ENCODE measurements at regions not wholly inside any gene's neighbourhood (a gene's known extent, or its start where the extent isn't known, plus 50 kb on each side); places are given as distances from the start of the nearest gene placed in this dataset.

DNA sequence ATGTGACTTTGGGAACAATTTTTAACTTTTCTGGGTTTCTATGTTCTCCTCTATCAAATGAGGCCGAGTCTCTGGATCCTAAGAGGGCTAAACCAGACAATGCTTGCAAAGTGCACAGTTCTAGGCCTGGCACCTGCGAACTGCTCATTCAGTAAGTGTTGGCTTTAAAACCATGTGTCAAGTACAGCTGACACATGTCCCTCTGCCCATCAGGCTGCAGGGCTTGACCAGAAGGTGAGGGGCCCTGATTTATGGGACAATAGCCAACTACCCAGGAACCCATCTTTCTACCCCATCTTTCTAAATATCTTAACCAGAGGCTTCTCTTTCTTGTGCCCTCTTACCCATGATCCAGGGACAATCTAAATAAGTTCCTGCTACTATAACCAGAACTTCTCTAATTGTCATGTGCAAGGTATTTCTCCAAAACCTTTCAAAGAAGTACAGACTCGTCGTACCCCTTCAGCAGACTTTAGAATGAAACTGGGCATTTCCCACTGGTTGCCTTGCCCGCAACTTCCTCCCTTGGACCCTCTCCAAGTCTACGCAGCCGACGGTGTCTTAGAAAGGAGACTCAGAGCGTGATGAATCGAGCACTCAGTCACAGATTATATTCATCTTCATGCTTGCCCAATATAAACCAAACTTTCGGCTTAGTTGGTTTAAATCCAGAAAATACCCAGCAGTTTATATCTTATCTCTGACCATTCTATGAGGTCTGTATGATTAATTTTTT lies 69.8 kb upstream of the STEAP1B start:
- Histone ChIP-seq H2BK120ac (ENCODE audit: low read depth, low read length) (no peak overlapping the region), H3K56ac (ENCODE audit: low read length) (no peak overlapping the region), H3K79me1 (ENCODE audit: low read length) (no peaks in the 10 kb centered on the region), H3K27ac (ENCODE audit: low read depth, low read length) (no peak overlapping the region), H3K4me3 (ENCODE audit: low read length) (no peak overlapping the region), H4K8ac (ENCODE audit: low read depth, low read length) (no peak overlapping the region), H3K79me2 (ENCODE audit: control insufficient read depth, insufficient read depth, low read length) (no peaks in the 10 kb centered on the region), H3K27me3 (ENCODE audit: insufficient read depth, low read length, poor library complexity) (no peaks in the 10 kb centered on the region), H2BK15ac (replicated peaks; ENCODE audit: low read depth) (no peak overlapping the region), H2BK5ac (ENCODE audit: low read length) (no peak overlapping the region), H3K36me3 (ENCODE audit: control insufficient read depth, insufficient read depth, low read length) (no peaks in the 10 kb centered on the region), H3K4ac (ENCODE audit: low read depth, low read length) (no peak overlapping the region), H3K4me2 (ENCODE audit: low read length) (no peak overlapping the region), H4K5ac (ENCODE audit: low read length) (no peak overlapping the region), H3K23ac (ENCODE audit: low read length) (no peak overlapping the region), H2AK5ac (ENCODE audit: low read length) (no peak overlapping the region), H3K4me1 (ENCODE audit: control insufficient read depth, low read depth, low read length) (peaks cover 2% of the 10 kb centered on the region), H3K9ac (ENCODE audit: low read length) (no peak overlapping the region), H3K18ac (ENCODE audit: low read length) (no peak overlapping the region)
- no CpG with 5 or more reads among the region's 11 CpGs for WGBS (ENCODE audit: extremely low coverage, insufficient coverage, low lambda C conversion rate)
- DNase-seq = no peak

DNA sequence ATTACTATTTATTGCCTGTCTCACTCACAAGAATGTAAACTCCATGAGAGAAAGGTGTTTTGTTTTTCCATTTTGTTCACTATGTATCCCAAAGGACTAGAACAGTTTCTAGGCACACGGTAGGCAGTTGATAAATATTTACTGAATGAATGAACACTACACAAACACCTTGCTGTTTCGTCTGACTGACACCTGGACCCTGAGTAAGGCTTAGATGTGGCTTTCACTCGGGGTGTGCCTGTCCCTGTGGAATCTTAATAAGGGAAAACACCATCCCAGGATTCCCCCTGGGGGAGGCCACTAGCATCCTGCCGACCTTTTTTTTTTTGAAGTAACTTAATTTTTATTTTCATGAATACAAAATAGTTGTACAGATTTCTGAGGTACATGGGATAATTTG lies 66.6 kb upstream of the STEAP1B start:
- H3K27me3 ChIP-seq (ENCODE audit: insufficient read depth, low read length, poor library complexity) = no peaks in the 10 kb centered on the region
- no peak overlapping the region for H2BK5ac ChIP-seq (ENCODE audit: low read length)
- H3K4me3 ChIP-seq (ENCODE audit: low read length) = no peak overlapping the region
- H3K27ac ChIP-seq (ENCODE audit: low read depth, low read length) = no peak overlapping the region
- DNase-seq = no peak
- no peak overlapping the region for H3K56ac ChIP-seq (ENCODE audit: low read length)
- H2BK15ac ChIP-seq (replicated peaks; ENCODE audit: low read depth) = no peak overlapping the region
- H3K9ac ChIP-seq (ENCODE audit: low read length) = no peak overlapping the region
- no CpG with 5 or more reads among the region's 4 CpGs for WGBS (ENCODE audit: extremely low coverage, insufficient coverage, low lambda C conversion rate)
- no peaks in the 10 kb centered on the region for H3K79me2 ChIP-seq (ENCODE audit: control insufficient read depth, insufficient read depth, low read length)
- H3K23ac ChIP-seq (ENCODE audit: low read length) = no peak overlapping the region
- H2BK120ac ChIP-seq (ENCODE audit: low read depth, low read length) = no peak overlapping the region
- no peaks in the 10 kb centered on the region for H3K79me1 ChIP-seq (ENCODE audit: low read length)
- no peak overlapping the region for H2AK5ac ChIP-seq (ENCODE audit: low read length)
- no peak overlapping the region for H4K5ac ChIP-seq (ENCODE audit: low read length)
- no peak overlapping the region for H3K18ac ChIP-seq (ENCODE audit: low read length)
- no peak overlapping the region for H3K4ac ChIP-seq (ENCODE audit: low read depth, low read length)
- no peaks in the 10 kb centered on the region for H3K36me3 ChIP-seq (ENCODE audit: control insufficient read depth, insufficient read depth, low read length)
- H3K4me2 ChIP-seq (ENCODE audit: low read length) = no peak overlapping the region
- H4K8ac ChIP-seq (ENCODE audit: low read depth, low read length) = no peak overlapping the region
- peaks cover 10% of the 10 kb centered on the region for H3K4me1 ChIP-seq (ENCODE audit: control insufficient read depth, low read depth, low read length)

DNA sequence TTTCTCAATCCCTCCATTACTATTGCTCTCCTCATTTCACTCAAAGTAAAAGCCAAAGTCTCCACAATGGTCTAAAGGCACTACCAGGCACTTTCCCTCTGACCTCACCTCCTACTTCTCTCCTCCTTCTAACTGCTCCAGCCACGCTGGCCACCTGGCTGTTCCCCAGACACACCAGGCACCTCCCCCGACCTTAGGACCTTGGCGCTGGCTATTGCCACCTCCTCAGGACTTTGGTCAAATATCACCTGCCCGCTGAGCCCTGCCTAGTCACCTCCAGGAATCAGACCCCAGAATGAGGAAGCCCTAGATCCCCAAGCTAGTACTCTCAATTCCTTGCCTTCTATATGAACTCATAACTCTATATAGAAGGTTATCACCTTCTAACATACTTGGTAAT lies 66.2 kb upstream of the STEAP1B start:
- H2BK5ac ChIP-seq (ENCODE audit: low read length) = no peak overlapping the region
- H3K27ac ChIP-seq (ENCODE audit: low read depth, low read length) = no peak overlapping the region
- H3K79me1 ChIP-seq (ENCODE audit: low read length) = no peaks in the 10 kb centered on the region
- no peak overlapping the region for H2BK120ac ChIP-seq (ENCODE audit: low read depth, low read length)
- no peak for DNase-seq
- H3K56ac ChIP-seq (ENCODE audit: low read length) = no peak overlapping the region
- no peak overlapping the region for H3K9ac ChIP-seq (ENCODE audit: low read length)
- H2AK5ac ChIP-seq (ENCODE audit: low read length) = no peak overlapping the region
- H4K5ac ChIP-seq (ENCODE audit: low read length) = no peak overlapping the region
- H2BK15ac ChIP-seq (replicated peaks; ENCODE audit: low read depth) = no peak overlapping the region
- no peak overlapping the region for H3K4me3 ChIP-seq (ENCODE audit: low read length)
- H4K8ac ChIP-seq (ENCODE audit: low read depth, low read length) = no peak overlapping the region
- H3K23ac ChIP-seq (ENCODE audit: low read length) = no peak overlapping the region
- no peak overlapping the region for H3K18ac ChIP-seq (ENCODE audit: low read length)
- H3K4me1 ChIP-seq (ENCODE audit: control insufficient read depth, low read depth, low read length) = peaks cover 10% of the 10 kb centered on the region
- H3K4me2 ChIP-seq (ENCODE audit: low read length) = no peak overlapping the region
- no peaks in the 10 kb centered on the region for H3K27me3 ChIP-seq (ENCODE audit: insufficient read depth, low read length, poor library complexity)
- no peak overlapping the region for H3K4ac ChIP-seq (ENCODE audit: low read depth, low read length)
- no peaks in the 10 kb centered on the region for H3K36me3 ChIP-seq (ENCODE audit: control insufficient read depth, insufficient read depth, low read length)
- H3K79me2 ChIP-seq (ENCODE audit: control insufficient read depth, insufficient read depth, low read length) = no peaks in the 10 kb centered on the region
- no CpG with 5 or more reads among the region's 4 CpGs for WGBS (ENCODE audit: extremely low coverage, insufficient coverage, low lambda C conversion rate)

DNA sequence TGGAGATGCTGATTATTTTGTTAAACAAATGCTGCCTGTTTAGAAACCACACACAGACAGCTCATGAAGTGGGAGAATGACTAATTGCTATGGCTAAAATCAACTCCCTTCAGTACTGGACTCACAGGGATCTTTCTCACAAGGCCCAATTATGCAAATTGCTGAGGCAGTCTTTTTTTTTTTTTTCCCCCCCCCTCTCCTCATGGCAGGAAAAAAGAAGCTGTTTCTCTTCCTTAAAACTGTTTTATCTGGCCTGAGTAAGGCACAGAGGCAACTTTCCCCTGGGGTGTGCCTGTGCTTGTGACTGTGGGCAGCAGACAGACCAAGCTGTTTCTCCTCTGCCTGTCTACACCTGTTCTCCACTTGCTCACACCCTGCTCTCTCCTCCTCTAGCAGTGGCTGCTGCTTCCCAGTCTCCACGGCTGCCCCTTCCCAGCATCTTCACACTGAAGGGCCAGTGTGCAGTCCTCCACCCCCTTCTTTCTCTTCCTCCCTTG lies 65.4 kb upstream of the STEAP1B start:
- no peak overlapping the region for H3K27ac ChIP-seq (ENCODE audit: low read depth, low read length)
- WGBS (ENCODE audit: extremely low coverage, insufficient coverage, low lambda C conversion rate) = no CpG with 5 or more reads among the region's 1 CpG

DNA sequence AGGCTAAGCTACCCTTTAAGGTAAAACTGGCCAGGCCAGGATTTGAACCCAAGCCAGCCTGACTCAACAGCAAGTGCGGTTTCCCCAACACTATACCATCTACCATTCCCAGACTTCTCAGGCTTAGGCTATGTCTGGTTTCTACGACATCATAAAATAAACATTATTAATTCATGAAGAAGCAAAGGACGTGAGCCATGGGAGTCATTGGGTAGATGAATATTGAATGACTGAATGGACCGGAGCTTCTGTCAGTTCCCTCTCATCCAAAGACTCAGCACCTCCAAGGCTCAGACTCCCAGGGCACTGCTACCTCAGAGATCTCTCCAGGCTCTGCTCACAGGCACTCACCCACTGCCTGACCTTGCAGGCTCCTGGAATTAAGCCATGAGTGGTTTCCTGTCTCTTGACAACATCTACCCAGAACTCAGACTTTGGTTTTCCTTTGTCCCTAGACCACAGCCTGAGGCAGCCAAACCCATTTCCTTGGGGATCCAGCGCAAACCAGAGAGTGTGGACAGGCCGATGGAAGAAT lies 64.6 kb upstream of the STEAP1B start:
- Histone ChIP-seq H3K27ac (ENCODE audit: low read depth, low read length) (no peak overlapping the region), H3K56ac (ENCODE audit: low read length) (peak overlapping the region; percentile 77), H3K36me3 (ENCODE audit: control insufficient read depth, insufficient read depth, low read length) (no peaks in the 10 kb centered on the region), H2BK15ac (replicated peaks; ENCODE audit: low read depth) (peak overlapping the region; percentile 5), H3K9ac (ENCODE audit: low read length) (no peak overlapping the region), H3K4me2 (ENCODE audit: low read length) (no peak overlapping the region), H3K18ac (ENCODE audit: low read length) (peak overlapping the region; percentile 75), H3K79me2 (ENCODE audit: control insufficient read depth, insufficient read depth, low read length) (no peaks in the 10 kb centered on the region), H3K4me3 (ENCODE audit: low read length) (no peak overlapping the region), H3K79me1 (ENCODE audit: low read length) (no peaks in the 10 kb centered on the region), H3K27me3 (ENCODE audit: insufficient read depth, low read length, poor library complexity) (no peaks in the 10 kb centered on the region), H2BK120ac (ENCODE audit: low read depth, low read length) (no peak overlapping the region), H3K4ac (ENCODE audit: low read depth, low read length) (peak overlapping the region; percentile 83), H2AK5ac (ENCODE audit: low read length) (no peak overlapping the region), H4K5ac (ENCODE audit: low read length) (no peak overlapping the region), H2BK5ac (ENCODE audit: low read length) (no peak overlapping the region), H4K8ac (ENCODE audit: low read depth, low read length) (no peak overlapping the region), H3K4me1 (ENCODE audit: control insufficient read depth, low read depth, low read length) (peaks cover 10% of the 10 kb centered on the region), H3K23ac (ENCODE audit: low read length) (no peak overlapping the region)
- WGBS (ENCODE audit: extremely low coverage, insufficient coverage, low lambda C conversion rate) = no CpG with 5 or more reads among the region's 6 CpGs
- DNase-seq = no peak

More for the DNA sequence above, 65.4 kb upstream of the STEAP1B start:
- H4K5ac ChIP-seq (ENCODE audit: low read length) = no peak overlapping the region
- H2BK5ac ChIP-seq (ENCODE audit: low read length) = no peak overlapping the region
- DNase-seq = no peak
- H3K36me3 ChIP-seq (ENCODE audit: control insufficient read depth, insufficient read depth, low read length) = no peaks in the 10 kb centered on the region
- no peak overlapping the region for H3K23ac ChIP-seq (ENCODE audit: low read length)
- H2AK5ac ChIP-seq (ENCODE audit: low read length) = peak overlapping the region; percentile 54
- no peak overlapping the region for H4K8ac ChIP-seq (ENCODE audit: low read depth, low read length)
- H3K79me1 ChIP-seq (ENCODE audit: low read length) = no peaks in the 10 kb centered on the region
- H3K4me1 ChIP-seq (ENCODE audit: control insufficient read depth, low read depth, low read length) = peaks cover 10% of the 10 kb centered on the region
- H3K18ac ChIP-seq (ENCODE audit: low read length) = no peak overlapping the region
- H3K79me2 ChIP-seq (ENCODE audit: control insufficient read depth, insufficient read depth, low read length) = no peaks in the 10 kb centered on the region
- no peak overlapping the region for H2BK15ac ChIP-seq (replicated peaks; ENCODE audit: low read depth)
- H3K4me3 ChIP-seq (ENCODE audit: low read length) = no peak overlapping the region
- H2BK120ac ChIP-seq (ENCODE audit: low read depth, low read length) = no peak overlapping the region
- H3K4ac ChIP-seq (ENCODE audit: low read depth, low read length) = no peak overlapping the region
- no peak overlapping the region for H3K9ac ChIP-seq (ENCODE audit: low read length)
- H3K27me3 ChIP-seq (ENCODE audit: insufficient read depth, low read length, poor library complexity) = no peaks in the 10 kb centered on the region
- no peak overlapping the region for H3K4me2 ChIP-seq (ENCODE audit: low read length)
- H3K56ac ChIP-seq (ENCODE audit: low read length) = no peak overlapping the region
